ENCODE measurements at regions not wholly inside any gene's neighbourhood (a gene's known extent, or its start where the extent isn't known, plus 50 kb on each side); places are given as distances from the start of the nearest gene placed in this dataset.

DNA sequence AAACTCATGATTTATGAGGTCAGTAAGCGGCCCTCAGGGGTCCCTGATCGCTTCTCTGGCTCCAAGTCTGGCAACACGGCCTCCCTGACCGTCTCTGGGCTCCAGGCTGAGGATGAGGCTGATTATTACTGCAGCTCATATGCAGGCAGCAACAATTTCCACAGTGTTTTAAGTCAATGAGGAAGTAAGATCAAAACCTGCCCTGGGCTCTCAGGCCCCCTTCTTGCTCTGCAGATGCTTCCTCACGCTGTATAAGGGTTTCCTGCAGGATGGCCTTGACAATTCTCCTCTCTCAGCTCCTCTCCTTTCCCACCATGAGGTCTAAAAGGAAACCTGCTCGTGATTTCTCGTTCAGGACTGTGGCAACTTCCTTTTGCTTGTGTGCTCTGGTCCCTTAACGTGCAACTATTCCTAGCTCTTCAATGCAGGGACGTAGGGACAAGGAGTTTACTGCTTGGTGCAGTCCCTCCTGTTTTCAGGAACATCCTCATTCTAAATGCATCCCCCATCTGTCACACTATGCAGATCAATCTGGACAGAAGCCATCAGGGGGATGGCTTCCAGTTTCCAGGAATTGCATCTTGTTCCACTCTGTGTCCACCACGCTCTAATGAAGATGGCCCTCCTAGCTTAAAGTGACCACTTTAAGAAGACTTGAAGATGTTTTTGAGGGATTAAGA is 64.3 kb upstream of the IGLL5 start:
- DNase-seq (ENCODE audit: low spot score), result no peak

DNA sequence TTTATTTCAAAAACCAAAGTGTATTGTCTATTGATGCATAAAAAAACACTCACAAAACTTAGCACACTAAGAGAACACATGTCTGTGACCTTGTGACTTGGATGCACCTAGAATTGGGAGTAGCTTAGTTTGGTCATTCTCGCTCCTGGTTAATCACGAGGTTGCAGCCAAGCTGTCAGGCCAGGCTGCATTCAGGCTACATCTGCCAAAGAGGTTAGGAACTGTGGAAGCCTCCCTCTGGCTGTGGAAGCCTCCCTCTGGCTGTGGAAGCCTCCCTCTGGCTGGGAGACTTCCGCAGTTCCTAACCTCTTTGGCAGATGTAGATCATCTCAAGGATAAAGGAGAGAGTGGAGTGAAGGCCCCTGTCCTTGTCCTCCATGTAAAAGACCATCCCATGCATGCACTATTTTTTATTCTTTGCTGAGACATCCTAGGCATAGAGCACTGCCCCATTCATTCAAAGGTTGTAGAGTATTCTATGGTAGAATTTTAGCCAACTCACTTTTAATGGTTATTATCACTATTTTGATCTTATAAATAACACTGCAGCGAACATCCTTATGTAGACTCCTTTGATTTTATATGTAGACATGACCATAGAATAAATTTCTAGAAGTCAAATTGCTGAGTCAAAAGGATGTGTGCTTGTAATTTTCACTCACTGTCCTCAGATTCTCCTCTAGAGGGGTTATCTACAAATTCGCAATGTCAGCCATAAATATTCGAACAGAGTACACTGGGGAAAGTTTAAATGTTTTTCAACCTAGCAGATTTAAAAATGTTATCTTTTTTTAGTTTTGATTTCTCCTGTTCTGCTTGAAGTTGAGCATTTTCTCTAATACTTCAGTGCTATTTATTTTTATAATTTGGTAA is 63.0 kb upstream of the IGLL5 start:
- no peak for DNase-seq (ENCODE audit: low spot score)

GRCh38 chr22:22825213-22825593 is 62.4 kb upstream of the IGLL5 start:
- DNase-seq (ENCODE audit: low spot score), result no peak

DNA sequence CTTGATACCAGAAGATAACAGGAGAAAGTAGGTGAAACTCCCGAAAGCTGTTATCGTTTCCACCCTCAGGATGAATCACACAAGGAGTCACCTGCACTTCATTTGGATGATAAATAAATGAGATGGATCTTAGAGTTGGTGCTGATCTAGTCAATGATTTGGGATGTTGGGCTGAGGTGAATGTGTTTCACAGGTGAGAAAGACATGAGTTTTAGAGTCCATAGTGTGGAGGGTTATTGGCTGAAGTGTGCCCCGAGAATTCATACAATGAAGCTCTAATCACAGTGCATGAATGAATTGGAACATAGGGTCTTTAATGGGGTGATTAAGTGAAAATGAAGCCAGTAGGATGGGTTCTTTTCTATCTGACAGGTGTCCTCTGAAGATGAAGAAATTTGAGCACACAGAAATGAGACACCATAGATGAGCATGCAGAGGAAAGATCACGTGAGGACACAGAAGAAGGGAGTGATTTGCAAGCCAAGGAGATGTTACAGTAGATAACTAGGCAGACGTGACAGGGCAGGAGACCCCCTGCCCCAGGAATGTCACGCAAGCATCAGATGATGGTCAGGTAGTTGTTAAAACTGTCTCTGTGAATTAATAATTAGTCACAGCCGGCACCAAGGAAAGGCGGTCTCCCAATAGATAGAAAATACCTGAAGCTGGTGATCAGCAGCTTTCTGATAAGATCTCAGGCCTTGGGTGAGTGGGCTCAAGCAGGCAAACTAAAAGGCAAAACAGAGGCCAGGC is 60.3 kb upstream of the IGLL5 start:
- DNase-seq (ENCODE audit: low spot score), result no peak

DNA sequence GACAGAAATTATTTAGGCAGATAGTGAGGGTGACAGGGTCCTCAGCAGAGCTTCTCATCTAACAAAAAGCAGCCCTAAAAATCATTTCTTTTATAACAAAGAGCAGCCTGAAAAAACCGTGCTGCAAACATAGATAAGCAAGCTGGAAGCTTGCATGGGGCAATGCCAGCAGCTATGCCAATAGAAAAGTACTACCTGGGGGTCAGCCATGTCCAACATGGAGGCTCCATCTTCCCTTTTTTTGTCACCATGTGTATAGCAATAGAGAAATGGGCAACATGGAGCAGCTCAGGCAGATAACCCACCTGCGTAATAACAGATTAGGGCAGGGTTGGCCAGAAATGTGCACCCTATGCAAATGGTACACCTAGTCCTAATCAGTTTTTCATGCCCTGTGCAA is 57.4 kb upstream of the IGLL5 start:
- DNase-seq (ENCODE audit: low spot score), result no peak

DNA sequence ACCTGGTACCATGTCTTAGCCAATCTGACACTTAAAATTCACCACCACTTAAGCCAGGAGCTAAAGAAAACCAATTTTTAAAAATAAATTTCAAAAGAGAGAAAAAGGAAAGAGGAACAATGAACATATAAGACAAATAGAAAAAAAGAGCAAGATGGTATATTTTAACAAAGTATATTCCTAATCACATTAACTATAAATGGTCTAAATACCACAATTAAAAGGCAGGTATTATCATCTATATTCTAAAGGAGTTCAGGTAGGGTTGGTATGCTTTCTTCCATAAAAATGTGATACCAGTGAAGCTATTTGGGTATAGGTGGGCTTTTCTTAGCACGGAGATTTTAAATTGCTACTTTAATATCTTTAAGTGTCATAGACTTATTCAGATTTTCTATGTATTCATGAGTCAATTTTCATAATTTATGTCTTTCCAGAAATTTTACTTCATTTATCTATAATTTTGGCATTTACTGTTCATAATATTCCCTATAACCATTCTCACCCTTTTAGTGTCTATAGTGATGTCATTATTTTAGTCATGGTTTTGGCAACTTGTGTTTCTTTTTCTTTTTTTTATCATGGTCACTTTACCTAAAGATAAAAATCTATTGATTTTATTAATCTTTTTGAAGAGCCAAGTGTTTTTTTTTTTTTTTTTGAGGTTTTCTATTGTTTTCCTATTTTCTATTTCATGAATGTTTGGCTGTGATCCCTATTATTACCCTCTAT is 56.5 kb upstream of the IGLL5 start:
- DNase-seq (ENCODE audit: low spot score), result no peak

GRCh38 chr22:22833059-22833458 is 54.6 kb upstream of the IGLL5 start:
- no peak for DNase-seq (ENCODE audit: low spot score)

DNA sequence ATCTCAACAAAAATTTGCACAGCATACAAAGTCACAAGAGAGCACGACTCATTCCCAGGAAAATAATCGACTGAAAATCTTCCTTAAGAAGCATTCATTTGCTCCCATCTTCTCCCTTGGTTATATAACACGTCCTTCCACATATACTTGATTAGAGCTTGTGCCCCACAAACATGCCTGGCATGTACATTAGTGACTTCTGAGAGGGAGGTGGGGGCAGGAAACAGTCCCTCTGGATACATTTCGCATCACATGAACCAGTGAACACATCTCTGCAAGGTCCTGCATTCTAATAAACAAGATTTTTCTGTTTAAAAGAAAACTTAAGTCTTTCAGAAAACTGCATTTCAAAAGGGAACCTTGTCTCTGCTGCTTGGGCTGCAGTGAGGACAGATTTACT is 54.1 kb upstream of the IGLL5 start:
- no peak for DNase-seq (ENCODE audit: low spot score)

GRCh38 chr22:22834204-22834603 is 53.4 kb upstream of the IGLL5 start:
- DNase-seq (ENCODE audit: low spot score), result no peak

- no peak for DNase-seq (ENCODE audit: low spot score)
Observed at GRCh38 chr22:22834783-22835182, 52.8 kb upstream of the IGLL5 start.

- no peak for DNase-seq (ENCODE audit: low spot score)
Observed at GRCh38 chr22:22835242-22835641, 52.4 kb upstream of the IGLL5 start.

DNA sequence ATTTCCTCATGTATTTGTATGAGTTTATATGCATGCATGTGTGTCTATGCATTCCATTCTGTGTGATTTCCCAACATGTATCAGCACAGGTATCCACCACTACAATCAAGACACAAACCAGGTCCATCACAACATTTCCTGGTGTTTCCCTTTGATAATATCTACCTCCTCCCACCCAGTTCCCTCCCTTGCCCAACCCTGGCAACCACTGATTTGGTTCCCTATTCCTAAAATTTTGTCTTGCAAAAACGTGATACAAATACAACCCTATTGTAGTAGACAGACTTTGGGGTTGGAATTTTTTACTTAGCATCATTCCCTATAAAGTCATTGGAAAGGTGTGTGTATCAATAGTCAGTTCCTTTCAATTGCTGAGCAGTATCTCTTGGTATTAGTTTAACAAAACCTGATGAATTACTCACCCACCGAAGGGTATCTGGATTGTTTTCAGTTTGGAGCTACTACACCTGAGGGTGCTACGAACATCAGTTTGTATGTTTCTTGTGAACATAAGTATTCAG is 51.8 kb upstream of the IGLL5 start:
- DNase-seq (ENCODE audit: low spot score), result no peak

- no peak for DNase-seq (ENCODE audit: low spot score)
Observed at GRCh38 chr22:22836635-22837034, 51.0 kb upstream of the IGLL5 start.
